ENCODE measurements at regions not wholly inside any gene's neighbourhood (a gene's known extent, or its start where the extent isn't known, plus 50 kb on each side); places are given as distances from the start of the nearest gene placed in this dataset.

DNA sequence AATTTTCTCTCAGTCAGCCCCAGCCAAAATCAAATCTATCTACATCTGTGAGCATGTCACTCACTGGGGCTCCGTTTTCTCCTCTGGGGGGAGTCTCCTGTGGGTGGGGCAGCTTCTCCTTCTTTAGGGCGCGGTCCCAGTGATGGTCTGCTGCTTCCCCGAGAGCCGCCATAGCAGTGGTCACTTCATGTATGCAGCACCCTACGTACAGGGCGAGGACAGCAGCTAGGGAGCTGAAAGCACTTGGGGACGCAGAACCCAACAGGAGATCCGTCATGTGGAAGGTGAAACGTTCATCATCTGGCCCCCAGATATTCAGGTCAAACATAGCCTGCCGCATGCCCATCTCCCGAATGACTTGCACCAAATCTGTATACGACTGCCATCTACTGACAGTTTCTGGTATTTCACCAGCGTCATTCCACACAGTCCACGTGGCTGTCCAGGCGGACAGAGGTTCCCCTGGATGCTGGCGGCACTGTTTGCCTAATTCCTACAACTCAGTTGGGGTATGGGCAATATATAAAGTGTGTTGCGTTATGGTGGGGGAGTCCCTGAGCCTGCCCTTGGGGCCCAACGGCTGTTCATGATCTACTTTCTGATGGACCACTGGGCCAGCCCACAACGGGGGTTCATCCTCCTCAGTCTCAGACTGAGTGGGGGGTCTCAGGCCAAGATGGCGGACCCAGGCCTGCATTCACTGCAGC, 795.0 kb downstream of the EFNA5 start:
- ChIA-PET POLR2A (no interaction called here), CTCF (interaction anchor here (0.9 kb wide), 1 partner anchor 606 kb away, joined by 3 read pairs; no protein-coding TSS in a partner anchor)
- peak; percentile 40 for TF ChIP-seq CTCF (IDR thresholded peaks at IDR 0.05; ENCODE audit: insufficient read depth, low read length, missing control alignments)
- H3K4me3 ChIP-seq (ENCODE audit: low read depth, low read length), result no peak overlapping the region
- no peak for DNase-seq (ENCODE audit: low read depth, low spot score)

- TF ChIP-seq CTCF (IDR thresholded peaks at IDR 0.05; ENCODE audit: insufficient read depth, low read length, missing control alignments), result no peak
- ChIA-PET CTCF (interaction anchor here (0.9 kb wide), 1 partner anchor 606 kb away, joined by 3 read pairs; no protein-coding TSS in a partner anchor), POLR2A (no interaction called here)
- H3K4me3 ChIP-seq (ENCODE audit: low read depth, low read length), result no peak overlapping the region
- no peak for DNase-seq (ENCODE audit: low read depth, low spot score)
Observed at GRCh38 chr5:106874974-106875373, 795.8 kb downstream of the EFNA5 start.

- POLR2A ChIA-PET, result no interaction called here
- CTCF ChIA-PET, result no interaction called here
- DNase-seq (ENCODE audit: low read depth, low spot score), result no peak
- TF ChIP-seq CTCF (IDR thresholded peaks at IDR 0.05; ENCODE audit: insufficient read depth, low read length, missing control alignments), result no peak
- no peak overlapping the region for H3K4me3 ChIP-seq (ENCODE audit: low read depth, low read length)
Observed at GRCh38 chr5:106874531-106874930, 796.2 kb downstream of the EFNA5 start.

GRCh38 chr5:106873568-106873967, 797.2 kb downstream of the EFNA5 start:
- DNase-seq (ENCODE audit: low read depth, low spot score), result no peak
- no peak for TF ChIP-seq CTCF (IDR thresholded peaks at IDR 0.05; ENCODE audit: insufficient read depth, low read length, missing control alignments)
- ChIA-PET CTCF (no interaction called here), POLR2A (no interaction called here)
- H3K4me3 ChIP-seq (ENCODE audit: low read depth, low read length), result no peak overlapping the region

DNA sequence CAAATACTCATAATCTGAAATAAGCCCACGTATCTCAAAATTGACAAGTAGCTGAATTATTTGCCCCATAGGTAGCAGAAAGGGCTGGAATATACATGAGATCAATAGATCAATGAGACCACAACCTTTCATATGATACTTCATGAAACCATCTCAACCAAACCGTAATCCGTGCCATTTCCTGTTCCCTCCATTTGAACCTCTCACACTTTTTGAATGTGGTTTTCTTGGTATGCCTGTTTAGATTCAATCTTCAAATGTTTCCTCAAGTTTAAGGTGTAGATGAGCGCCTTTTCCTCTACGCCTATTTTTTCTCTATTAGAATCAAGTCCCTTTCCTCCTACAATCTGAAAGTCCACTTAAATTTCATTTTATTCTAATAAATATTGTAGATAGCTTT, 805.5 kb downstream of the EFNA5 start:
- no peak for DNase-seq (ENCODE audit: low read depth, low spot score)
- no peak overlapping the region for H3K4me3 ChIP-seq (ENCODE audit: low read depth, low read length)
- CTCF ChIA-PET, result no interaction called here
- TF ChIP-seq CTCF (IDR thresholded peaks at IDR 0.05; ENCODE audit: insufficient read depth, low read length, missing control alignments), result no peak
- POLR2A ChIA-PET, result no interaction called here

DNA sequence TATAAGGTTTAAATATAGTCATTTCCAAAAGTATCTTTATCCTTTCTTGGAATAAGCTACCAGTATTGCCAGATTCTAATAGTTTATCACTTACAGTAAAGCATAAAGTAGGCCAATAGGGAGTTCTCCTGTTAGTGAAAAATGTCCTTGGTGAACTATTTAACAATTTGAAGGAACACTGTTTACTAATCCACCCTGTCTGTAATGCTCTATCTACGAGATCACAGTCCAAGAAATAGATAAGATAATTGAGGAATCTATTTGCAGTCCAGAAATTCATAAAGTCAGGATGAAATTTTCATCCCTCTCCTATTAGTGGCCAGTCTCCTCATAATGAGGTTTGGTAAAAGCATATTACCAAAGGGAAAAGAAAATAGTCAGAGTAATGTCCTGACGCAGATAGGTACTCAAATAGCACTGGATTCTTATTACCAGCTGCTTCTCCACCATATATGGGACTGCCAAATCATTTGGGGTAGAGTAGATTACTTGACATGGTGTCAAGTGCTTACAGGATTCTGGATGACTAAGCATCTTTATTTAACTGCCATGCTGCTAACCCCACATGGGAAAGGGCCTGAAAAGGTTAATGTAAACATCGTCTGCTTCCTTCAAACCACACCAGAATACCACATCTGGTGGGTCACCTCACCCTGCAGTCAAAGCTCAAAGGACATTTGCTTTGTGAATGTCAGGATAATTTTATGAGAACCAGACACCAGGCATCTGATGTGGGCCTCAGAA, 808.1 kb downstream of the EFNA5 start:
- no peak for DNase-seq (ENCODE audit: low read depth, low spot score)
- ChIA-PET CTCF (no interaction called here), POLR2A (no interaction called here)
- no peak overlapping the region for H3K4me3 ChIP-seq (ENCODE audit: low read depth, low read length)
- TF ChIP-seq CTCF (IDR thresholded peaks at IDR 0.05; ENCODE audit: insufficient read depth, low read length, missing control alignments), result no peak
